Osteocyte (in vitro differentiated cells): ENCODE measurements at regions not wholly inside any gene's neighbourhood (a gene's known extent, or its start where the extent isn't known, plus 50 kb on each side); places are given as distances from the start of the nearest gene placed in this dataset.
A peak's percentile ranks its signal among the peaks of the same experiment; 100 is the strongest.

Experiments
- DNase-seq: peaks from one replicate; pipeline ENCODE4 v3.0.0; 2021; ENCODE audit warnings: mixed read lengths; ENCODE audit not compliant: unreplicated experiment; ENCODE audit errors: extremely low spot score
- H3K27ac Mint-ChIP-seq: one replicate; pipeline ENCODE4 v1.8.0; 2021; ENCODE audit warnings: mild to moderate bottlenecking, mixed read lengths; ENCODE audit not compliant: unreplicated experiment
- H3K27me3 Mint-ChIP-seq: one replicate; pipeline ENCODE4 v1.8.0; 2021; ENCODE audit warnings: mixed read lengths; ENCODE audit not compliant: unreplicated experiment
- H3K36me3 Mint-ChIP-seq: one replicate; pipeline ENCODE4 v1.8.0; 2021; ENCODE audit warnings: mixed read lengths; ENCODE audit not compliant: unreplicated experiment
- H3K4me1 Mint-ChIP-seq: one replicate; pipeline ENCODE4 v1.8.0; 2021; ENCODE audit warnings: mixed read lengths; ENCODE audit not compliant: unreplicated experiment
- H3K4me3 Mint-ChIP-seq: one replicate; pipeline ENCODE4 v1.8.0; 2021; ENCODE audit warnings: mild to moderate bottlenecking, moderate library complexity, mixed read lengths; ENCODE audit not compliant: unreplicated experiment
- H3K9me3 Mint-ChIP-seq: one replicate; pipeline ENCODE4 v1.8.0; 2021; ENCODE audit warnings: mixed read lengths; ENCODE audit not compliant: unreplicated experiment
- TF ChIP-seq, protein P1 (sequence below): fragments of 200-600 bp; sonication (generic); IDR thresholded peaks from 2 replicates; pipeline ENCODE4 v1.5.0; 2021; ENCODE audit warnings: antibody characterized with exemption, mild to moderate bottlenecking, moderate library complexity

- Mint-ChIP-seq H3K27ac (peak overlapping the region; percentile 76), H3K27me3 (no peaks in the 10 kb centered on the region), H3K4me1 (peaks cover 51% of the 10 kb centered on the region), H3K4me3 (no peak overlapping the region), H3K9me3 (peaks cover 12% of the 10 kb centered on the region), H3K36me3 (peaks cover 6% of the 10 kb centered on the region)
- TF ChIP-seq, protein P1, sequence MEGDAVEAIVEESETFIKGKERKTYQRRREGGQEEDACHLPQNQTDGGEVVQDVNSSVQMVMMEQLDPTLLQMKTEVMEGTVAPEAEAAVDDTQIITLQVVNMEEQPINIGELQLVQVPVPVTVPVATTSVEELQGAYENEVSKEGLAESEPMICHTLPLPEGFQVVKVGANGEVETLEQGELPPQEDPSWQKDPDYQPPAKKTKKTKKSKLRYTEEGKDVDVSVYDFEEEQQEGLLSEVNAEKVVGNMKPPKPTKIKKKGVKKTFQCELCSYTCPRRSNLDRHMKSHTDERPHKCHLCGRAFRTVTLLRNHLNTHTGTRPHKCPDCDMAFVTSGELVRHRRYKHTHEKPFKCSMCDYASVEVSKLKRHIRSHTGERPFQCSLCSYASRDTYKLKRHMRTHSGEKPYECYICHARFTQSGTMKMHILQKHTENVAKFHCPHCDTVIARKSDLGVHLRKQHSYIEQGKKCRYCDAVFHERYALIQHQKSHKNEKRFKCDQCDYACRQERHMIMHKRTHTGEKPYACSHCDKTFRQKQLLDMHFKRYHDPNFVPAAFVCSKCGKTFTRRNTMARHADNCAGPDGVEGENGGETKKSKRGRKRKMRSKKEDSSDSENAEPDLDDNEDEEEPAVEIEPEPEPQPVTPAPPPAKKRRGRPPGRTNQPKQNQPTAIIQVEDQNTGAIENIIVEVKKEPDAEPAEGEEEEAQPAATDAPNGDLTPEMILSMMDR: no peak
- DNase-seq: no peak
Measured at GRCh38 chr4:123284168-123284567, 112.4 kb upstream of the SPRY1 start.

GRCh38 chr4:123286903-123287466, 109.6 kb upstream of the SPRY1 start:
- DNase-seq: no peak
- TF ChIP-seq, protein P1: no peak
- Mint-ChIP-seq H3K27me3 (no peaks in the 10 kb centered on the region), H3K36me3 (peaks cover 27% of the 10 kb centered on the region), H3K9me3 (peaks cover 36% of the 10 kb centered on the region), H3K4me1 (peaks cover 45% of the 10 kb centered on the region), H3K4me3 (no peak overlapping the region), H3K27ac (no peak overlapping the region)

DNA sequence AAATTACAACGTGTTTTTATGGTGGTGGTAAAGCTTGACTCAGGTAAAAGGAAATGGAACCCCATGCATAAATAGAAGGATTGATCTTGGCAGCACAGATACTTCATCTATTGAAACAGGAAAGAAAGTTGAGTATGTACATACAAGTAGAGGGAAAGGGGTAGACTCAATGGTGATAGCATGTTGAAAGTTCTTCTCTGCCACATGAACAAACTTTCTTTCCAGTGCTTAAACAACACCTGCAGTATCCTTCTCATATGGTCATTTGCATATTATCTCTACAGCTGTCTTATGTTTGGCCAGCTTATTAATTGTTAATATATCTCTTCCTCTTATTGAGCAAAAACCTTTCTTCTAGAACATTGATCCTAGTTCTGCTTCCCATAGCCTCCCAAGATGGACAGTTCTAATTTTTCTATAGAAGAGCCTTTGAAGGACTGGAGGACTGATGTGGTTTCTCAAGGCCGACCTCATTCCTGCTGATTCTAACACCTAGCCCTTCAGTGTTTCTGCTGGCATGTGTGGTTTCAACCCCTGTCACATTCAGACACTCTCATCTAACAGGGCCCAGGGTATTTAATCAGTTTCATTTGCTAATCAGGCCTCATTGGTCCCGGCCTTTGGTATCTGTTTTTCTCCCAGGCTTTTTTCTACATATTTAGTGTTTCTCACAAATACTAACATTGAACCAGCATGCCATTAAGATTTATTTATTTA, 108.1 kb upstream of the SPRY1 start:
- Mint-ChIP-seq H3K27ac (no peak overlapping the region), H3K4me3 (no peak overlapping the region), H3K27me3 (no peaks in the 10 kb centered on the region), H3K9me3 (peaks cover 44% of the 10 kb centered on the region), H3K4me1 (peaks cover 32% of the 10 kb centered on the region), H3K36me3 (peaks cover 31% of the 10 kb centered on the region)
- TF ChIP-seq, protein P1: no peak
- DNase-seq: no peak

DNA sequence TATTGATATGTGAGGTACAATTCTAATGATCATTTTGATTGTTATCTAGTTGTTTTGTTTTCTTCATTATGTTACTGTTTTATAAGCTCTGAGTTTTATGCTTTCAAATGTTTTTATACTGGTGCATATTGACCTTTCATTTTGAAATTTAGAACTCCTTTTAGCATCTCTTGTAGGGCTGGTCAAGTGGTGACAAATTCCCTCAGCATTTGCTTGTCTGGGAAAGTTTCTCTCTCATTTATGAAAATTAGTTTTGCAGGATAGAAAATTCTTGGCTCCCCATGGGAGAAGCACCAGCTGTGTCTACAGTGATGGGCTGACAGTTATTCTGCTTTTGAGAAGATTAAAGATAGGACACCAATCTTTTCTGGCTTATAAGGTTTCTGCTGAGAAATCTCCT, 105.3 kb upstream of the SPRY1 start:
- TF ChIP-seq, protein P1: no peak
- DNase-seq: no peak
- H3K27me3 Mint-ChIP-seq: no peaks in the 10 kb centered on the region
- H3K4me1 Mint-ChIP-seq: peaks cover 6% of the 10 kb centered on the region
- no peak overlapping the region for H3K27ac Mint-ChIP-seq
- peaks cover 37% of the 10 kb centered on the region for H3K36me3 Mint-ChIP-seq
- H3K9me3 Mint-ChIP-seq: peaks cover 49% of the 10 kb centered on the region
- no peak overlapping the region for H3K4me3 Mint-ChIP-seq

DNA sequence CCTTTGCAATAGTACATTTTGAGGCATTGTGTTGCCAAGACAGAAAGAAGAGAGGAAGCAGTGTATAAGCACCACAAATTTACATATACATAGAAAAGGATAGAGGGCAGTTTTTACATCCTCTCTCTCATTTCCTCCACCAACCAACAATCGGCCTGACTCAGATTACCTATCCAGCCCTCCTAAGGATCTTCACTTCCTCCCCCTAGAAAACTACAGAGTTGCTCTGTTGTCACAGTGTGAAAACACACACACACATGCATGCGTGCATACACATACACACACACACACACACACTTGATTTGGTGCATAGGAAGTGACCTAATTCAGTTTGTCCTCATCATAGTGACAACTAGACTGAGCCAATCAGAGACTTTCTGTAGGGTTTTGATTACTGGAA, 98.8 kb upstream of the SPRY1 start:
- TF ChIP-seq, protein P1: no peak
- peaks cover 9% of the 10 kb centered on the region for H3K9me3 Mint-ChIP-seq
- no peak overlapping the region for H3K4me3 Mint-ChIP-seq
- no peak overlapping the region for H3K27ac Mint-ChIP-seq
- no peaks in the 10 kb centered on the region for H3K27me3 Mint-ChIP-seq
- no peak for DNase-seq
- peaks cover 7% of the 10 kb centered on the region for H3K36me3 Mint-ChIP-seq
- H3K4me1 Mint-ChIP-seq: peaks cover 25% of the 10 kb centered on the region
